Neural progenitor cell (in vitro differentiated cells): ENCODE measurements at regions not wholly inside any gene's neighbourhood (a gene's known extent, or its start where the extent isn't known, plus 50 kb on each side); places are given as distances from the start of the nearest gene placed in this dataset.

ENCODE experiments used
- DNase-seq: peaks from one replicate; pipeline ENCODE4 v3.0.0-alpha.2; 2016; ENCODE audit warnings: low spot score
- H2AFZ ChIP-seq: fragments of 200-600 bp; sonication (generic); replicated peaks from 2 replicates; pipeline ENCODE4 v1.6.1; 2016; ENCODE audit warnings: antibody characterized with exemption
- H3F3A ChIP-seq: fragments of 200-600 bp; sonication (generic); 2 replicates; pipeline ENCODE4 v1.6.1; 2016; ENCODE audit warnings: antibody characterized with exemption, low read depth
- H3K27ac ChIP-seq: fragments of 200-600 bp; sonication (generic); 2 replicates; pipeline ENCODE4 v1.5.1; 2016; ENCODE audit warnings: mild to moderate bottlenecking
- H3K27me3 ChIP-seq: fragments of 200-600 bp; sonication (generic); 2 replicates; pipeline ENCODE4 v1.6.1; 2016; ENCODE audit warnings: mild to moderate bottlenecking, moderate library complexity
- H3K36me3 ChIP-seq: fragments of 200-600 bp; sonication (generic); 2 replicates; pipeline ENCODE4 v1.5.1; 2016
- H3K4me1 ChIP-seq: fragments of 200-600 bp; sonication (generic); 2 replicates; pipeline ENCODE4 v1.6.1; 2016; ENCODE audit warnings: mixed run types
- H3K4me2 ChIP-seq: fragments of 200-600 bp; sonication (generic); 2 replicates; pipeline ENCODE4 v1.6.1; 2016
- H3K4me3 ChIP-seq: fragments of 200-600 bp; sonication (generic); 2 replicates; pipeline ENCODE4 v1.5.1; 2016
- H3K79me2 ChIP-seq: fragments of 200-600 bp; sonication (generic); 2 replicates; pipeline ENCODE4 v1.6.1; 2016; ENCODE audit warnings: low read depth
- H3K9ac ChIP-seq: fragments of 200-600 bp; sonication (generic); 2 replicates; pipeline ENCODE4 v1.6.1; 2016
- H3K9me3 ChIP-seq: fragments of 200-600 bp; sonication (generic); 2 replicates; pipeline ENCODE4 v1.5.1; 2016; ENCODE audit warnings: low read depth
- H4K20me1 ChIP-seq: fragments of 200-600 bp; sonication (generic); 2 replicates; pipeline ENCODE4 v1.6.1; 2016; ENCODE audit warnings: low read depth
- H3K27ac Mint-ChIP-seq: 3 replicates; pipeline ENCODE4 v1.8.0; 2021; ENCODE audit warnings: mixed read lengths
- H3K27me3 Mint-ChIP-seq: 2 replicates; pipeline ENCODE4 v1.8.0; 2022; ENCODE audit warnings: low read depth, mild to moderate bottlenecking, inconsistent platforms, moderate library complexity, mixed read lengths; ENCODE audit not compliant: insufficient read depth
- H3K36me3 Mint-ChIP-seq: 3 replicates; pipeline ENCODE4 v1.8.0; 2021; ENCODE audit warnings: mixed read lengths
- H3K4me1 Mint-ChIP-seq: 3 replicates; pipeline ENCODE4 v1.8.0; 2021; ENCODE audit warnings: mixed read lengths
- H3K4me3 Mint-ChIP-seq: 3 replicates; pipeline ENCODE4 v1.8.0; 2021; ENCODE audit warnings: mild to moderate bottlenecking, moderate library complexity, mixed read lengths
- H3K9me3 Mint-ChIP-seq: 3 replicates; pipeline ENCODE4 v1.8.0; 2020; ENCODE audit warnings: mixed read lengths
- EZH2 ChIP-seq: fragments of 200-600 bp; sonication (generic); IDR thresholded peaks from 2 replicates; pipeline ENCODE4 v1.6.1; 2017; ENCODE audit warnings: antibody characterized with exemption, mild to moderate bottlenecking, moderate library complexity
- EZH2phosphoT487 ChIP-seq: fragments of 200-600 bp; sonication (generic); IDR thresholded peaks from 2 replicates; pipeline ENCODE4 v1.6.1; 2017; ENCODE audit warnings: antibody characterized with exemption
- TF ChIP-seq, protein P1 (sequence below): fragments of 200-600 bp; sonication (generic); IDR thresholded peaks from 2 replicates; pipeline ENCODE4 v1.5.1; 2017; ENCODE audit warnings: antibody characterized with exemption, mild to moderate bottlenecking

GRCh38 chr5:93101661-93102060, 479.4 kb downstream of the NR2F1-AS1 start:
- Histone ChIP-seq H3K36me3 (no peaks in the 10 kb centered on the region), H3K4me2 (no peak overlapping the region), H3K4me1 (no peaks in the 10 kb centered on the region), H3F3A (no peaks in the 10 kb centered on the region), H3K9me3 (no peaks in the 10 kb centered on the region), H3K79me2 (no peaks in the 10 kb centered on the region), H3K4me3 (no peak overlapping the region), H3K27ac (no peak overlapping the region), H3K9ac (no peak overlapping the region), H3K27me3 (no peaks in the 10 kb centered on the region), H2AFZ (no peak overlapping the region), H4K20me1 (no peaks in the 10 kb centered on the region)
- H3K36me3 Mint-ChIP-seq: no peaks in the 10 kb centered on the region
- peaks cover 2% of the 10 kb centered on the region for H3K27me3 Mint-ChIP-seq
- no peaks in the 10 kb centered on the region for H3K4me1 Mint-ChIP-seq
- H3K27ac Mint-ChIP-seq: no peak overlapping the region
- DNase-seq: no peak
- no peak overlapping the region for H3K4me3 Mint-ChIP-seq
- TF ChIP-seq EZH2phosphoT487: no peak
- no peak for TF ChIP-seq EZH2
- TF ChIP-seq, protein P1, sequence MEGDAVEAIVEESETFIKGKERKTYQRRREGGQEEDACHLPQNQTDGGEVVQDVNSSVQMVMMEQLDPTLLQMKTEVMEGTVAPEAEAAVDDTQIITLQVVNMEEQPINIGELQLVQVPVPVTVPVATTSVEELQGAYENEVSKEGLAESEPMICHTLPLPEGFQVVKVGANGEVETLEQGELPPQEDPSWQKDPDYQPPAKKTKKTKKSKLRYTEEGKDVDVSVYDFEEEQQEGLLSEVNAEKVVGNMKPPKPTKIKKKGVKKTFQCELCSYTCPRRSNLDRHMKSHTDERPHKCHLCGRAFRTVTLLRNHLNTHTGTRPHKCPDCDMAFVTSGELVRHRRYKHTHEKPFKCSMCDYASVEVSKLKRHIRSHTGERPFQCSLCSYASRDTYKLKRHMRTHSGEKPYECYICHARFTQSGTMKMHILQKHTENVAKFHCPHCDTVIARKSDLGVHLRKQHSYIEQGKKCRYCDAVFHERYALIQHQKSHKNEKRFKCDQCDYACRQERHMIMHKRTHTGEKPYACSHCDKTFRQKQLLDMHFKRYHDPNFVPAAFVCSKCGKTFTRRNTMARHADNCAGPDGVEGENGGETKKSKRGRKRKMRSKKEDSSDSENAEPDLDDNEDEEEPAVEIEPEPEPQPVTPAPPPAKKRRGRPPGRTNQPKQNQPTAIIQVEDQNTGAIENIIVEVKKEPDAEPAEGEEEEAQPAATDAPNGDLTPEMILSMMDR: no peak
- no peaks in the 10 kb centered on the region for H3K9me3 Mint-ChIP-seq

- DNase-seq: no peak
- Histone ChIP-seq H3K4me1 (no peaks in the 10 kb centered on the region), H4K20me1 (no peaks in the 10 kb centered on the region), H2AFZ (no peak overlapping the region), H3K4me3 (no peak overlapping the region), H3K36me3 (no peaks in the 10 kb centered on the region), H3K79me2 (no peaks in the 10 kb centered on the region), H3K4me2 (no peak overlapping the region), H3F3A (no peaks in the 10 kb centered on the region), H3K9ac (no peak overlapping the region), H3K9me3 (no peaks in the 10 kb centered on the region), H3K27ac (no peak overlapping the region), H3K27me3 (no peaks in the 10 kb centered on the region)
- no peak for TF ChIP-seq EZH2
- no peak for TF ChIP-seq EZH2phosphoT487
- TF ChIP-seq, protein P1: no peak
- no peaks in the 10 kb centered on the region for H3K4me1 Mint-ChIP-seq
- no peaks in the 10 kb centered on the region for H3K9me3 Mint-ChIP-seq
- H3K4me3 Mint-ChIP-seq: no peak overlapping the region
- no peaks in the 10 kb centered on the region for H3K36me3 Mint-ChIP-seq
- no peak overlapping the region for H3K27ac Mint-ChIP-seq
- H3K27me3 Mint-ChIP-seq: peaks cover 2% of the 10 kb centered on the region
These were observed 480.0 kb downstream of the NR2F1-AS1 start for GRCh38 chr5:93100976-93101375.

DNA sequence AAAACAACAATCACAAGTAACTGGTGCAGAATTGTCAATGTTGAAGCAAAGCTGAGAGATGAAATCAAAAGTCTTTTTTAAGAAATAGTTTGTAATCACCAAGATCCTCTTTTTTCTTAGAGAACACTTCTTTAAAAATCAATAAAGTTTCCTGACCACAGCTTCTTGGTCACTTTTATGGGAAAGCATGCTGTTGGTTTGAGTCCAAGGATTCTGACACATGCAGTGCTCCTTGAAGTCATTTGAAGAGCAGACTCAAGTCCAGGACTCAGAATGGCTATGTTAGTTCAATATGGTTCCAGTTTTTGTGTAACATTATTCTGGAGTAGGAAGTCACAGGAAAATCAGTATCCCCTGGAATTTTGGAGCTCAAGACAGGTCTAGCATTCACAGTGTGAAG, 480.6 kb downstream of the NR2F1-AS1 start:
- H3K27me3 ChIP-seq: no peaks in the 10 kb centered on the region
- H3K4me1 Mint-ChIP-seq: no peaks in the 10 kb centered on the region
- no peaks in the 10 kb centered on the region for H3K9me3 Mint-ChIP-seq
- TF ChIP-seq, protein P1: no peak
- TF ChIP-seq EZH2: no peak
- no peak for TF ChIP-seq EZH2phosphoT487
- peaks cover 2% of the 10 kb centered on the region for H3K27me3 Mint-ChIP-seq
- H3K4me3 ChIP-seq: no peak overlapping the region
- no peak for DNase-seq
- no peaks in the 10 kb centered on the region for H3K79me2 ChIP-seq
- no peak overlapping the region for H3K27ac ChIP-seq
- H3K9me3 ChIP-seq: no peaks in the 10 kb centered on the region
- H3K9ac ChIP-seq: no peak overlapping the region
- no peaks in the 10 kb centered on the region for H3K36me3 Mint-ChIP-seq
- no peak overlapping the region for H3K27ac Mint-ChIP-seq
- H3F3A ChIP-seq: no peaks in the 10 kb centered on the region
- no peaks in the 10 kb centered on the region for H3K36me3 ChIP-seq
- H3K4me2 ChIP-seq: no peak overlapping the region
- no peak overlapping the region for H3K4me3 Mint-ChIP-seq
- H4K20me1 ChIP-seq: no peaks in the 10 kb centered on the region
- no peak overlapping the region for H2AFZ ChIP-seq
- no peaks in the 10 kb centered on the region for H3K4me1 ChIP-seq
